HG03521 (cell line): ENCODE measurements at regions not wholly inside any gene's neighbourhood (a gene's known extent, or its start where the extent isn't known, plus 50 kb on each side); places are given as distances from the start of the nearest gene placed in this dataset.
"Not testable (repeated sequence)": the region's sequence is repeated elsewhere in the genome, so short reads cannot be mapped to it uniquely, and the experiment has no call there.

Experiments
- ATAC-seq: cut with Tn5 transposase; IDR thresholded peaks from one replicate; pipeline ENCODE4 v1.9.1; 2021; ENCODE audit warnings: mild to moderate bottlenecking, moderate library complexity; ENCODE audit not compliant: unreplicated experiment

- ATAC-seq: no peak
These were observed 126.2 kb upstream of the WSCD1 start for GRCh38 chr17:5943982-5944381.

- ATAC-seq: no peak
These were observed 122.4 kb upstream of the WSCD1 start for GRCh38 chr17:5947701-5948180.

- no peak for ATAC-seq
These were observed 121.4 kb upstream of the WSCD1 start for GRCh38 chr17:5948811-5949210.

- no peak for ATAC-seq
These were observed 119.3 kb upstream of the WSCD1 start for GRCh38 chr17:5950878-5951277.

- no peak for ATAC-seq
These were observed 118.3 kb upstream of the WSCD1 start for GRCh38 chr17:5951912-5952311.

GRCh38 chr17:5952518-5952917, 117.7 kb upstream of the WSCD1 start:
- ATAC-seq: no peak

GRCh38 chr17:5955764-5956163, 114.4 kb upstream of the WSCD1 start:
- no peak for ATAC-seq

- ATAC-seq: no peak
These were observed 111.3 kb upstream of the WSCD1 start for GRCh38 chr17:5958850-5959249.

GRCh38 chr17:5962371-5962770, 107.8 kb upstream of the WSCD1 start:
- ATAC-seq: no peak

GRCh38 chr17:5971969-5972368, 98.2 kb upstream of the WSCD1 start:
- no peak for ATAC-seq

- ATAC-seq: no peak
These were observed 96.8 kb upstream of the WSCD1 start for GRCh38 chr17:5973410-5973809.

GRCh38 chr17:5975661-5976060, 94.5 kb upstream of the WSCD1 start:
- ATAC-seq: no peak

- ATAC-seq: no peak
These were observed 93.9 kb upstream of the WSCD1 start for GRCh38 chr17:5976251-5976650.

GRCh38 chr17:5978496-5978895, 91.7 kb upstream of the WSCD1 start:
- ATAC-seq: no peak

GRCh38 chr17:5980941-5981340, 89.2 kb upstream of the WSCD1 start:
- no peak for ATAC-seq

GRCh38 chr17:5986644-5987043, 83.5 kb upstream of the WSCD1 start:
- no peak for ATAC-seq

GRCh38 chr17:6000426-6000825, 69.8 kb upstream of the WSCD1 start:
- ATAC-seq: no peak

GRCh38 chr17:6003221-6003620, 67.0 kb upstream of the WSCD1 start:
- not testable (repeated sequence) for ATAC-seq

GRCh38 chr17:6005939-6006338, 64.2 kb upstream of the WSCD1 start:
- no peak for ATAC-seq

- ATAC-seq: no peak
These were observed 59.0 kb upstream of the WSCD1 start for GRCh38 chr17:6011206-6011605.

GRCh38 chr17:6018788-6019187, 51.4 kb upstream of the WSCD1 start:
- ATAC-seq: no peak

- ATAC-seq: no peak
These were observed 50.2 kb upstream of the WSCD1 start for GRCh38 chr17:6019959-6020358.

GRCh38 chr17:6020376-6021010, 49.7 kb upstream of the WSCD1 start:
- no peak for ATAC-seq
